ENCODE measurements at regions not wholly inside any gene's neighbourhood (a gene's known extent, or its start where the extent isn't known, plus 50 kb on each side); places are given as distances from the start of the nearest gene placed in this dataset.
"Not testable (repeated sequence)": the region's sequence is repeated elsewhere in the genome, so short reads cannot be mapped to it uniquely, and the experiment has no call there.

GRCh38 chr7:53350241-53350640 lies 314.8 kb downstream of the POM121L12 start:
- intact Hi-C loops (cut with DNase I): no loop called here
- peak in 1 of 2 donors; percentile 2 for DNase-seq
- no peak for TF ChIP-seq CTCF (IDR thresholded peaks at IDR 0.05)
- Histone ChIP-seq H3K27me3 (no peaks in the 10 kb centered on the region), H3K4me3 (replicated peaks in 1 of 3) (no peak overlapping the region), H3K4me1 (no peaks in the 10 kb centered on the region), H3K27ac (no peak overlapping the region), H3K9me3 (no peaks in the 10 kb centered on the region), H3K36me3 (no peaks in the 10 kb centered on the region)
- 10 to 18% methylated on average over 2 of the region's 2 CpGs for WGBS, 2 donors

- H3K27me3 ChIP-seq: no peaks in the 10 kb centered on the region
- intact Hi-C loops (cut with DNase I): no loop called here
- H3K4me1 ChIP-seq: no peaks in the 10 kb centered on the region
- H3K36me3 ChIP-seq: no peaks in the 10 kb centered on the region
- WGBS, 2 donors: 75 to 79% methylated on average over 2 of the region's 2 CpGs
- no peak overlapping the region for H3K27ac ChIP-seq
- TF ChIP-seq CTCF (IDR thresholded peaks at IDR 0.05): no peak
- no peak for TF ChIP-seq POLR2A (IDR thresholded peaks at IDR 0.05)
- H3K4me3 ChIP-seq (replicated peaks in 1 of 3): no peak overlapping the region
- no peak for DNase-seq
- no peaks in the 10 kb centered on the region for H3K9me3 ChIP-seq
Measured at GRCh38 chr7:53351681-53352080, 316.2 kb downstream of the POM121L12 start.

- WGBS, 2 donors: 73 to 88% methylated on average over 2 of the region's 2 CpGs
- DNase-seq: no peak
Measured at GRCh38 chr7:53358269-53358668, 322.8 kb downstream of the POM121L12 start.

GRCh38 chr7:53383131-53383530 lies 347.7 kb downstream of the POM121L12 start:
- H3K4me1 ChIP-seq: no peaks in the 10 kb centered on the region
- H3K27ac ChIP-seq: no peak overlapping the region
- no peak overlapping the region for H3K4me3 ChIP-seq (replicated peaks in 1 of 3)
- H3K36me3 ChIP-seq: no peaks in the 10 kb centered on the region
- WGBS, 2 donors: 85 to 89% methylated on average over 3 of the region's 3 CpGs
- no peaks in the 10 kb centered on the region for H3K27me3 ChIP-seq
- TF ChIP-seq POLR2A (IDR thresholded peaks at IDR 0.05): no peak
- no peak for TF ChIP-seq CTCF (IDR thresholded peaks at IDR 0.05)
- H3K9me3 ChIP-seq: no peaks in the 10 kb centered on the region
- intact Hi-C loops (cut with DNase I): no loop called here
- DNase-seq: no peak

More at GRCh38 chr7:53358269-53358668, 322.8 kb downstream of the POM121L12 start:
- no peaks in the 10 kb centered on the region for H3K4me1 ChIP-seq
- TF ChIP-seq POLR2A (IDR thresholded peaks at IDR 0.05) (no peak), CTCF (IDR thresholded peaks at IDR 0.05) (no peak)
- no peak overlapping the region for H3K4me3 ChIP-seq (replicated peaks in 1 of 3)
- H3K27ac ChIP-seq: no peak overlapping the region
- intact Hi-C loops (cut with DNase I): no loop called here
- H3K36me3 ChIP-seq: no peaks in the 10 kb centered on the region
- H3K27me3 ChIP-seq: no peaks in the 10 kb centered on the region
- no peaks in the 10 kb centered on the region for H3K9me3 ChIP-seq

GRCh38 chr7:53385239-53385638 lies 349.8 kb downstream of the POM121L12 start:
- intact Hi-C loops (cut with DNase I); DNase-seq; H3K36me3 ChIP-seq; H3K4me1 ChIP-seq; H3K27me3 ChIP-seq; H3K9me3 ChIP-seq; H3K4me3 ChIP-seq (replicated peaks in 1 of 3); H3K27ac ChIP-seq: not testable (repeated sequence)
- WGBS, 2 donors: 87% methylated on average over 11 of the region's 19 CpGs; no CpG with 5 or more reads in 1 of the 2 donors

GRCh38 chr7:53387515-53387914 lies 352.1 kb downstream of the POM121L12 start:
- Histone ChIP-seq H3K9me3 (no peaks in the 10 kb centered on the region), H3K4me3 (replicated peaks in 1 of 3) (no peak overlapping the region), H3K4me1 (no peaks in the 10 kb centered on the region), H3K36me3 (no peaks in the 10 kb centered on the region), H3K27ac (no peak overlapping the region), H3K27me3 (no peaks in the 10 kb centered on the region)
- intact Hi-C loops (cut with DNase I): no loop called here
- TF ChIP-seq CTCF (IDR thresholded peaks at IDR 0.05): no peak
- no peak for TF ChIP-seq POLR2A (IDR thresholded peaks at IDR 0.05)
- no peak for DNase-seq
- 85 to 91% methylated on average over 11 to 12 of the region's 12 CpGs for WGBS, 2 donors
